Keratinocyte (primary cell): ENCODE measurements at regions not wholly inside any gene's neighbourhood (a gene's known extent, or its start where the extent isn't known, plus 50 kb on each side); places are given as distances from the start of the nearest gene placed in this dataset.

Experiments used
- DNase-seq: peaks from one replicate; pipeline ENCODE4 v3.0.0-alpha.2; 2011; ENCODE audit warnings: low read depth, missing footprints, low spot score
- FAIRE-seq: peaks from 2 replicates; lab custom pipeline; 2011; peaks lifted over from hg19 to GRCh38; lab: Jason Lieb, UNC
- H2AFZ ChIP-seq: 2 replicates; pipeline ENCODE4 v1.6.0; 2012; ENCODE audit warnings: low read length, control low read depth, inconsistent platforms; ENCODE audit not compliant: control insufficient read depth
- H3K27ac ChIP-seq: 2 replicates; pipeline ENCODE4 v1.5.1; 2011; ENCODE audit warnings: low read length; ENCODE audit not compliant: control insufficient read depth, insufficient read depth
- H3K27me3 ChIP-seq: 3 replicates; pipeline ENCODE4 v1.6.0; 2011; ENCODE audit warnings: low read length; ENCODE audit not compliant: control insufficient read depth, insufficient read depth; ENCODE audit errors: extremely low read depth
- H3K36me3 ChIP-seq, 2 experiments: 2 replicates in 1 of 2; 3 replicates in 1 of 2; pipeline ENCODE4 v1.5.1; 2011; ENCODE audit warnings: low read length in 2 of 2, mild to moderate bottlenecking in 1 of 2; ENCODE audit not compliant: control insufficient read depth in 2 of 2, insufficient read depth in 2 of 2; ENCODE audit errors: extremely low read depth in 1 of 2
- H3K4me1 ChIP-seq: 3 replicates; pipeline ENCODE4 v1.5.1; 2011; ENCODE audit warnings: low read length; ENCODE audit not compliant: control insufficient read depth, insufficient read depth; ENCODE audit errors: extremely low read depth
- H3K4me2 ChIP-seq: 3 replicates; pipeline ENCODE4 v1.6.0; 2011; ENCODE audit warnings: low read depth, low read length; ENCODE audit not compliant: control insufficient read depth, insufficient read depth; ENCODE audit errors: extremely low read depth
- H3K4me3 ChIP-seq, 3 experiments: fragments of 200-600 bp in 1 of 3; sonication (generic) in 1 of 3; 2 replicates in 2 of 3; 3 replicates in 1 of 3; pipeline ENCODE4 v1.5.1; 2011 to 2016; ENCODE audit warnings: low read length in 3 of 3, mild to moderate bottlenecking in 3 of 3, control low read depth in 2 of 3, inconsistent platforms in 1 of 3, low read depth in 1 of 3, mixed read lengths in 1 of 3, mixed run types in 1 of 3, moderate library complexity in 1 of 3; ENCODE audit not compliant: control insufficient read depth in 2 of 3, insufficient read depth in 2 of 3; ENCODE audit errors: extremely low read depth in 1 of 3
- H3K79me2 ChIP-seq: 2 replicates; pipeline ENCODE4 v1.6.0; 2012; ENCODE audit warnings: low read length; ENCODE audit not compliant: control insufficient read depth, insufficient read depth
- H3K9ac ChIP-seq: 3 replicates; pipeline ENCODE4 v1.6.0; 2011; ENCODE audit warnings: low read length; ENCODE audit not compliant: control insufficient read depth, insufficient read depth; ENCODE audit errors: extremely low read depth
- H3K9me1 ChIP-seq: 3 replicates; pipeline ENCODE4 v1.6.0; 2011; ENCODE audit warnings: low read length; ENCODE audit not compliant: control insufficient read depth, insufficient read depth; ENCODE audit errors: extremely low read depth
- H3K9me3 ChIP-seq: 2 replicates; pipeline ENCODE4 v1.5.1; 2012; ENCODE audit warnings: low read depth, low read length; ENCODE audit not compliant: control insufficient read depth
- H4K20me1 ChIP-seq: 3 replicates; pipeline ENCODE4 v1.6.0; 2011; ENCODE audit warnings: low read length; ENCODE audit not compliant: control insufficient read depth, insufficient read depth; ENCODE audit errors: extremely low read depth
- CTCF ChIP-seq, 3 experiments: IDR thresholded peaks in 1 of 3; conservative IDR thresholded peaks in 1 of 3; optimal IDR thresholded peaks in 1 of 3; 2 replicates in 2 of 3; 3 replicates in 1 of 3; pipeline versions ENCODE3 to v1.5.1; 2011; ENCODE audit warnings: low read length in 3 of 3, mild to moderate bottlenecking in 3 of 3, moderate library complexity in 2 of 3, control low read depth in 1 of 3, inconsistent platforms in 1 of 3; ENCODE audit not compliant: insufficient read depth in 2 of 3; ENCODE audit errors: extremely low read depth in 1 of 3
- EZH2 ChIP-seq: IDR thresholded peaks from one replicate; pipeline ENCODE4 v1.6.1; 2012; ENCODE audit warnings: inconsistent platforms, mild to moderate bottlenecking, low read length, moderate library complexity
- dilution Hi-C: fragments of 300-500 bp; cut with MboI; formaldehyde crosslinking; loops from one replicate; pipeline ENCODE4 v1.7.0; 2020; ENCODE audit warnings: low sequenced_read_pairs; ENCODE audit not compliant: extremely low pct_ligation_motif_present

GRCh38 chr21:19034560-19034959, 631.0 kb upstream of the TMPRSS15 start:
- no peaks in the 10 kb centered on the region for H3K79me2 ChIP-seq
- no peaks in the 10 kb centered on the region for H3K9me1 ChIP-seq
- FAIRE-seq: no peak
- no peaks in the 10 kb centered on the region for H4K20me1 ChIP-seq
- no peaks in the 10 kb centered on the region for H3K36me3 ChIP-seq
- no peak overlapping the region for H3K27ac ChIP-seq
- H3K9me3 ChIP-seq: peaks cover 5% of the 10 kb centered on the region
- H3K4me1 ChIP-seq: no peaks in the 10 kb centered on the region
- no peak overlapping the region for H3K9ac ChIP-seq
- no peak overlapping the region for H3K4me2 ChIP-seq
- DNase-seq: no peak
- H3K4me3 ChIP-seq: no peak overlapping the region
- no peak overlapping the region for H2AFZ ChIP-seq
- no peaks in the 10 kb centered on the region for H3K27me3 ChIP-seq
- TF ChIP-seq EZH2 (no peak), CTCF (optimal IDR thresholded peaks at IDR 0.05 in 1 of 3, IDR thresholded peaks at IDR 0.05 in 1 of 3, conservative IDR thresholded peaks at IDR 0.05 in 1 of 3; ENCODE audit: extremely low read depth in 1 of 3, insufficient read depth in 2 of 3, low read length in 3 of 3) (no peak)
- dilution Hi-C loops: no loop called here

GRCh38 chr21:19045876-19046275, 642.3 kb upstream of the TMPRSS15 start:
- Histone ChIP-seq H3K4me1 (no peaks in the 10 kb centered on the region), H3K27ac (no peak overlapping the region), H2AFZ (no peak overlapping the region), H3K27me3 (no peaks in the 10 kb centered on the region), H3K36me3 (no peaks in the 10 kb centered on the region), H3K79me2 (no peaks in the 10 kb centered on the region), H3K9ac (no peak overlapping the region), H3K4me2 (no peak overlapping the region), H4K20me1 (no peaks in the 10 kb centered on the region), H3K9me3 (peaks cover 1% of the 10 kb centered on the region), H3K9me1 (no peaks in the 10 kb centered on the region), H3K4me3 (no peak overlapping the region)
- dilution Hi-C loops: no loop called here
- no peak for TF ChIP-seq EZH2
- no peak for TF ChIP-seq CTCF (optimal IDR thresholded peaks at IDR 0.05 in 1 of 3, IDR thresholded peaks at IDR 0.05 in 1 of 3, conservative IDR thresholded peaks at IDR 0.05 in 1 of 3; ENCODE audit: extremely low read depth in 1 of 3, insufficient read depth in 2 of 3, low read length in 3 of 3)
- DNase-seq (no peak), FAIRE-seq (no peak)
